Parathyroid adenoma (tissue), 2 donors: ENCODE measurements at regions not wholly inside any gene's neighbourhood (a gene's known extent, or its start where the extent isn't known, plus 50 kb on each side); places are given as distances from the start of the nearest gene placed in this dataset.

Source experiments
- H2AFZ ChIP-seq: fragments of 300-600 bp; sonication (generic); one replicate; pipeline ENCODE4 v1.7.0; 2017; ENCODE audit warnings: antibody characterized with exemption, mild to moderate bottlenecking
- H3K27ac ChIP-seq: fragments of 300-600 bp; sonication (generic); one replicate; pipeline ENCODE4 v1.7.0; 2017
- H3K27me3 ChIP-seq: fragments of 300-600 bp; sonication (generic); one replicate; pipeline ENCODE4 v1.7.0; 2017; ENCODE audit warnings: low read length; ENCODE audit not compliant: control insufficient read depth, insufficient read depth
- H3K36me3 ChIP-seq: fragments of 300-600 bp; sonication (generic); one replicate; pipeline ENCODE4 v1.7.0; 2017; ENCODE audit warnings: low read length; ENCODE audit not compliant: control insufficient read depth, insufficient read depth
- H3K4me1 ChIP-seq: fragments of 300-600 bp; sonication (generic); one replicate; pipeline ENCODE4 v1.7.0; 2017; ENCODE audit warnings: control low read depth
- H3K4me2 ChIP-seq: fragments of 300-600 bp; sonication (generic); one replicate; pipeline ENCODE4 v1.7.0; 2017; ENCODE audit warnings: low read length
- H3K4me3 ChIP-seq: fragments of 300-600 bp; sonication (generic); one replicate; pipeline ENCODE4 v1.7.0; 2017; ENCODE audit warnings: low read depth, low read length
- H3K79me2 ChIP-seq: fragments of 300-600 bp; sonication (generic); one replicate; pipeline ENCODE4 v1.7.0; 2017; ENCODE audit warnings: control low read depth
- H3K9ac ChIP-seq: fragments of 300-600 bp; sonication (generic); one replicate; pipeline ENCODE4 v1.7.0; 2017; ENCODE audit warnings: mild to moderate bottlenecking
- H3K9me3 ChIP-seq: fragments of 300-600 bp; sonication (generic); one replicate; pipeline ENCODE4 v1.7.0; 2017; ENCODE audit warnings: low read length; ENCODE audit not compliant: control insufficient read depth
- CTCF ChIP-seq: fragments of 300-600 bp; sonication (generic); IDR thresholded peaks from one replicate; pipeline ENCODE4 v1.7.0; 2017; ENCODE audit warnings: antibody characterized with exemption, mild to moderate bottlenecking
- donor health status: primary hyperparathyroidism.

- Histone ChIP-seq H3K4me1 (no peaks in the 10 kb centered on the region), H3K27me3 (no peaks in the 10 kb centered on the region), H3K79me2 (no peaks in the 10 kb centered on the region), H3K9me3 (no peaks in the 10 kb centered on the region), H3K36me3 (no peaks in the 10 kb centered on the region), H3K9ac (no peak overlapping the region), H3K27ac (peak overlapping the region; percentile 47), H2AFZ (no peak overlapping the region), H3K4me2 (no peak overlapping the region), H3K4me3 (no peak overlapping the region)
- TF ChIP-seq CTCF, result no peak
Measured at GRCh38 chr4:143285696-143286437, 50.8 kb upstream of the GAB1 start.

- no peak overlapping the region for H3K9ac ChIP-seq
- peak overlapping the region; percentile 47 for H3K27ac ChIP-seq
Measured at GRCh38 chr4:143286701-143287571, 49.7 kb upstream of the GAB1 start.

More at GRCh38 chr4:143286701-143287571, 49.7 kb upstream of the GAB1 start:
- no peak overlapping the region for H3K4me2 ChIP-seq
- H2AFZ ChIP-seq, result peak overlapping the region; percentile 57
- no peaks in the 10 kb centered on the region for H3K79me2 ChIP-seq
- H3K4me3 ChIP-seq, result no peak overlapping the region
- TF ChIP-seq CTCF, result no peak
- no peaks in the 10 kb centered on the region for H3K27me3 ChIP-seq
- no peaks in the 10 kb centered on the region for H3K9me3 ChIP-seq
- H3K36me3 ChIP-seq, result no peaks in the 10 kb centered on the region
- H3K4me1 ChIP-seq, result no peaks in the 10 kb centered on the region
